Panc1 (cell line): ENCODE measurements at regions not wholly inside any gene's neighbourhood (a gene's known extent, or its start where the extent isn't known, plus 50 kb on each side); places are given as distances from the start of the nearest gene placed in this dataset.

Experiments used
- ATAC-seq: fragments of 200-7000 bp; cut with Tn5 transposase; 2 replicates; pipeline ENCODE4 v1.9.1; 2020; ENCODE audit warnings: mild to moderate bottlenecking, moderate library complexity
- BruUV-seq: library from RNA; stranded (reverse); fragments of 400-500 nt; replicated peaks from 2 replicates; lab custom pipeline; 2021; lab: Mats Ljungman, UMichigan
- CTCF ChIA-PET: fragments of 300-600 bp; sonication (Branson Sonifier 250); formaldehyde crosslinking; loops from one replicate; lab custom pipeline; 2022; ENCODE audit warnings: antibody characterized with exemption; lab: Charles Lee
- POLR2A ChIA-PET: fragments of 300-600 bp; sonication (Branson Sonifier 250); formaldehyde crosslinking; loops from one replicate; lab custom pipeline; 2022; ENCODE audit warnings: antibody characterized with exemption; lab: Charles Lee
- DNase-seq: peaks from one replicate; pipeline ENCODE4 v3.0.0-alpha.2; 2010; ENCODE audit warnings: low read depth, low spot score
- H3K27ac ChIP-seq: 2 replicates; pipeline ENCODE4 v1.5.1; 2011; ENCODE audit warnings: mild to moderate bottlenecking, low read length, inconsistent platforms
- H3K27me3 ChIP-seq: fragments of 200-500 bp; sonication (Bioruptor generic); 2 replicates; pipeline ENCODE4 v1.6.0; 2014; ENCODE audit warnings: low read length, inconsistent platforms; ENCODE audit not compliant: control insufficient read depth, insufficient read depth
- H3K36me3 ChIP-seq: fragments of 200-500 bp; sonication (Bioruptor generic); 2 replicates; pipeline ENCODE4 v1.5.1; 2014; ENCODE audit warnings: inconsistent platforms, mild to moderate bottlenecking, low read length, moderate library complexity; ENCODE audit not compliant: control insufficient read depth, insufficient read depth
- H3K4me1 ChIP-seq: 2 replicates; pipeline ENCODE4 v1.5.1; 2011; ENCODE audit warnings: inconsistent platforms, mild to moderate bottlenecking, low read length, moderate library complexity; ENCODE audit not compliant: control insufficient read depth, insufficient read depth
- H3K4me3 ChIP-seq, 2 experiments: 2 replicates each; pipeline ENCODE4 v1.5.1; 2011 to 2012; ENCODE audit warnings: low read depth in 2 of 2, low read length in 2 of 2, mild to moderate bottlenecking in 2 of 2, inconsistent platforms in 1 of 2, moderate library complexity in 1 of 2
- H3K9me3 ChIP-seq: fragments of 200-500 bp; sonication (Bioruptor generic); 2 replicates; pipeline ENCODE4 v1.5.1; 2014; ENCODE audit warnings: low read depth, mild to moderate bottlenecking, inconsistent platforms, low read length, moderate library complexity; ENCODE audit not compliant: control insufficient read depth, insufficient read depth
- POLR2AphosphoS5 ChIP-seq: IDR thresholded peaks from 2 replicates; pipeline ENCODE4 v1.6.1; 2012; ENCODE audit warnings: mild to moderate bottlenecking, low read depth, low read length, moderate library complexity
- SIN3A ChIP-seq: IDR thresholded peaks from 2 replicates; pipeline ENCODE4 v1.6.1; 2012; ENCODE audit warnings: low read depth, mild to moderate bottlenecking, low read length, moderate library complexity, borderline replicate concordance; ENCODE audit not compliant: insufficient read depth
- TCF7L2 ChIP-seq: IDR thresholded peaks from 2 replicates; pipeline ENCODE4 v1.6.1; 2011; ENCODE audit warnings: mild to moderate bottlenecking, low read depth, low read length, inconsistent platforms
- in situ Hi-C: cut with HindIII; loops from 2 replicates; pipeline ENCODE4 v1.10.0; 2016; ENCODE audit warnings: low sequenced_read_pairs, low pct_unique_long_range_greater_than_20kb
- intact Hi-C: fragments of 100-400 bp; cut with micrococcal nuclease; formaldehyde crosslinking; loops from one replicate; pipeline ENCODE4 v1.10.0; 2022; ENCODE audit not compliant: unreplicated experiment
- TF ChIP-seq, protein P1 (sequence below): fragments of 450-650 bp; IDR thresholded peaks from 2 replicates; pipeline ENCODE4 v1.5.1; 2017; ENCODE audit warnings: mild to moderate bottlenecking
- TF ChIP-seq, protein P2 (sequence below), 2 experiments: IDR thresholded peaks; 2 replicates each; pipeline ENCODE4 v1.6.1; 2011 to 2012; ENCODE audit warnings: low read depth in 2 of 2, control low read depth in 1 of 2, low read length in 1 of 2, mild to moderate bottlenecking in 1 of 2, moderate library complexity in 1 of 2; ENCODE audit not compliant: insufficient read depth in 1 of 2

DNA sequence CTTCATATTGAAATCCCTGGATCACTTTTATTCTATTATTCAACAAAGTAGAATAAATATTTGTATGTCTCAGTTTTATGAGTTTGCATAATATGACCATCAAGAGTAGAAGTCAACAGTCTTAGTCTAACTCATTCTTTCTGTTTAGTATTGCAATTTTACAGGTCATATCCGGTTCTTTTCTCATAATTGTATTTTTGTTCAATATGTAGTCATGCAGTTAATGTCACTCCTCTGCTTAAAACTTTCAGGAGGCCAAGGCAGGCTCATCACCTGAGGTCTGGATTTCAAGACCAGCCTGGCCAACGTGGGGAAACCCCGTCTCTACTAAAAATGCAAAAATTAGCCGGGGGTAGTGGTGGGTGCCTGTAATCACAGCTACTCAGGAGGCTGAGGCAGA, 148.4 kb upstream of the TRPM3 start:
- DNase-seq (no peak), ATAC-seq (no peak)
- Histone ChIP-seq H3K4me1 (no peaks in the 10 kb centered on the region), H3K9me3 (no peaks in the 10 kb centered on the region), H3K4me3 (no peak overlapping the region), H3K27me3 (no peaks in the 10 kb centered on the region), H3K36me3 (no peaks in the 10 kb centered on the region), H3K27ac (no peak overlapping the region)
- ChIA-PET POLR2A (no interaction called here), CTCF (no interaction called here)
- TF ChIP-seq TCF7L2 (no peak), POLR2AphosphoS5 (no peak), SIN3A (no peak)
- TF ChIP-seq, protein P1, sequence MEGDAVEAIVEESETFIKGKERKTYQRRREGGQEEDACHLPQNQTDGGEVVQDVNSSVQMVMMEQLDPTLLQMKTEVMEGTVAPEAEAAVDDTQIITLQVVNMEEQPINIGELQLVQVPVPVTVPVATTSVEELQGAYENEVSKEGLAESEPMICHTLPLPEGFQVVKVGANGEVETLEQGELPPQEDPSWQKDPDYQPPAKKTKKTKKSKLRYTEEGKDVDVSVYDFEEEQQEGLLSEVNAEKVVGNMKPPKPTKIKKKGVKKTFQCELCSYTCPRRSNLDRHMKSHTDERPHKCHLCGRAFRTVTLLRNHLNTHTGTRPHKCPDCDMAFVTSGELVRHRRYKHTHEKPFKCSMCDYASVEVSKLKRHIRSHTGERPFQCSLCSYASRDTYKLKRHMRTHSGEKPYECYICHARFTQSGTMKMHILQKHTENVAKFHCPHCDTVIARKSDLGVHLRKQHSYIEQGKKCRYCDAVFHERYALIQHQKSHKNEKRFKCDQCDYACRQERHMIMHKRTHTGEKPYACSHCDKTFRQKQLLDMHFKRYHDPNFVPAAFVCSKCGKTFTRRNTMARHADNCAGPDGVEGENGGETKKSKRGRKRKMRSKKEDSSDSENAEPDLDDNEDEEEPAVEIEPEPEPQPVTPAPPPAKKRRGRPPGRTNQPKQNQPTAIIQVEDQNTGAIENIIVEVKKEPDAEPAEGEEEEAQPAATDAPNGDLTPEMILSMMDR: no peak
- TF ChIP-seq, protein P2, sequence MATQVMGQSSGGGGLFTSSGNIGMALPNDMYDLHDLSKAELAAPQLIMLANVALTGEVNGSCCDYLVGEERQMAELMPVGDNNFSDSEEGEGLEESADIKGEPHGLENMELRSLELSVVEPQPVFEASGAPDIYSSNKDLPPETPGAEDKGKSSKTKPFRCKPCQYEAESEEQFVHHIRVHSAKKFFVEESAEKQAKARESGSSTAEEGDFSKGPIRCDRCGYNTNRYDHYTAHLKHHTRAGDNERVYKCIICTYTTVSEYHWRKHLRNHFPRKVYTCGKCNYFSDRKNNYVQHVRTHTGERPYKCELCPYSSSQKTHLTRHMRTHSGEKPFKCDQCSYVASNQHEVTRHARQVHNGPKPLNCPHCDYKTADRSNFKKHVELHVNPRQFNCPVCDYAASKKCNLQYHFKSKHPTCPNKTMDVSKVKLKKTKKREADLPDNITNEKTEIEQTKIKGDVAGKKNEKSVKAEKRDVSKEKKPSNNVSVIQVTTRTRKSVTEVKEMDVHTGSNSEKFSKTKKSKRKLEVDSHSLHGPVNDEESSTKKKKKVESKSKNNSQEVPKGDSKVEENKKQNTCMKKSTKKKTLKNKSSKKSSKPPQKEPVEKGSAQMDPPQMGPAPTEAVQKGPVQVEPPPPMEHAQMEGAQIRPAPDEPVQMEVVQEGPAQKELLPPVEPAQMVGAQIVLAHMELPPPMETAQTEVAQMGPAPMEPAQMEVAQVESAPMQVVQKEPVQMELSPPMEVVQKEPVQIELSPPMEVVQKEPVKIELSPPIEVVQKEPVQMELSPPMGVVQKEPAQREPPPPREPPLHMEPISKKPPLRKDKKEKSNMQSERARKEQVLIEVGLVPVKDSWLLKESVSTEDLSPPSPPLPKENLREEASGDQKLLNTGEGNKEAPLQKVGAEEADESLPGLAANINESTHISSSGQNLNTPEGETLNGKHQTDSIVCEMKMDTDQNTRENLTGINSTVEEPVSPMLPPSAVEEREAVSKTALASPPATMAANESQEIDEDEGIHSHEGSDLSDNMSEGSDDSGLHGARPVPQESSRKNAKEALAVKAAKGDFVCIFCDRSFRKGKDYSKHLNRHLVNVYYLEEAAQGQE (IDR thresholded peaks at IDR 0.05; ENCODE audit: insufficient read depth in 1 of 2, low read depth in 2 of 2, low read length in 1 of 2): no peak
- intact Hi-C loops: no loop called here
- in situ Hi-C loops: no loop called here
- no TSS peak for BruUV-seq

DNA sequence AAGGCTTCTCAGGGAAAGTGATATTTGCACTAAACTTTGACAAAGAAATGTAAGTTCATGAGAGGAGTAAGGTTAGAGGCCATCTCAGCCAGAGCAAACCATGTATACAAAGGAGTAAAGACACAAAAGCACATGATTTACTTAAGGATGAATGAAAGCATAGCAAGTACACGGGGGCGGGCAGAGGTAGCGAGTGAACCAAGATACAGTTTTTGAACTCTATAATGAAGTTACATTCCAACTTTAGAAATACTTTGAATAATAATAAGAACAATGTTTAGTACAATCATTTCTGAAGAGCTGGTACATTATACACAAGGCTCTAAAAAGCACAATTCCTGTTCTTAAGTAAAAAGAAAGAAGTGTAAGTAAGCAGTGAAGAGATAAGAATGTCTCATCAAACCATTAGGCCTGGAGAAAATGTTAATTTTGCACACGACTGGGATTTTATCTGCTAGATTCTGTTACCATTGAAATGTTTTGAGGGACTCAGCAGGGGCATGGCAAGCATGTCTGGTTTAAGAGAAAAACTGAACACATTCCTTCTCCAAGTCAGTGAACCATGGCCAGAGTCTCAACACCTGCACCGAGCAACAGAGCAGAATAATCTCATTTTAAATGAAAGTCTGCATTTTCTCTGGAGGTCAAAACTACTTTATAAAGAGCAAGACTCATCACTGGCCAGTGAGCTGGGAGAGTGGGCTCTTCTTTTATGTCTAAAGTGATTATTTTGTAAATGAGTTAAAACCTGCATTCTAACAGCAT, 147.6 kb upstream of the TRPM3 start:
- BruUV-seq: no TSS peak
- in situ Hi-C loops (no loop called here), intact Hi-C loops (no loop called here)
- POLR2A ChIA-PET: no interaction called here
- Histone ChIP-seq H3K36me3 (no peaks in the 10 kb centered on the region), H3K9me3 (no peaks in the 10 kb centered on the region), H3K27me3 (no peaks in the 10 kb centered on the region), H3K27ac (no peak overlapping the region), H3K4me1 (no peaks in the 10 kb centered on the region), H3K4me3 (no peak overlapping the region)
- no peak for DNase-seq
- CTCF ChIA-PET: no interaction called here
- ATAC-seq: no peak
- no peak for TF ChIP-seq POLR2AphosphoS5
- no peak for TF ChIP-seq SIN3A
- TF ChIP-seq, protein P1: no peak
- TF ChIP-seq TCF7L2: no peak
- TF ChIP-seq, protein P2 (IDR thresholded peaks at IDR 0.05; ENCODE audit: insufficient read depth in 1 of 2, low read depth in 2 of 2, low read length in 1 of 2): no peak
